NT2/D1 (cell line): ENCODE measurements at regions not wholly inside any gene's neighbourhood (a gene's known extent, or its start where the extent isn't known, plus 50 kb on each side); places are given as distances from the start of the nearest gene placed in this dataset.
A peak's percentile ranks its signal among the peaks of the same experiment; 100 is the strongest.

Source experiments
- DNase-seq: peaks from one replicate; pipeline ENCODE4 v3.0.0-alpha.2; 2011; ENCODE audit warnings: low read depth, low spot score
- H3K27me3 ChIP-seq: 2 replicates; pipeline ENCODE4 v1.6.0; 2011; ENCODE audit warnings: mild to moderate bottlenecking; ENCODE audit not compliant: insufficient read length, insufficient read depth
- H3K36me3 ChIP-seq: 2 replicates; pipeline ENCODE4 v1.6.1; 2011; ENCODE audit warnings: mild to moderate bottlenecking, low read length, mixed read lengths; ENCODE audit not compliant: insufficient read depth, insufficient read length
- H3K4me1 ChIP-seq: 2 replicates; pipeline ENCODE4 v1.5.1; 2011; ENCODE audit not compliant: insufficient read depth, insufficient read length
- H3K4me3 ChIP-seq: 2 replicates; pipeline ENCODE4 v1.5.1; 2011; ENCODE audit warnings: low read depth; ENCODE audit not compliant: insufficient read length
- H3K9ac ChIP-seq: 2 replicates; pipeline ENCODE4 v1.6.0; 2011; ENCODE audit warnings: low read depth; ENCODE audit not compliant: insufficient read length
- H3K9me3 ChIP-seq: 2 replicates; pipeline ENCODE4 v1.5.1; 2011; ENCODE audit warnings: mild to moderate bottlenecking, low read length; ENCODE audit not compliant: insufficient read depth
- SUZ12 ChIP-seq: IDR thresholded peaks from 2 replicates; pipeline ENCODE4 v1.6.1; 2011; ENCODE audit not compliant: insufficient read length, insufficient read depth; ENCODE audit errors: extremely low read depth
- YY1 ChIP-seq: IDR thresholded peaks from 2 replicates; pipeline ENCODE4 v1.6.1; 2011; ENCODE audit not compliant: insufficient read length, insufficient read depth
- ZNF274 ChIP-seq: IDR thresholded peaks from 2 replicates; pipeline ENCODE4 v1.6.1; 2011; ENCODE audit warnings: mild to moderate bottlenecking, low read depth, low read length

GRCh38 chr3:13171704-13172643 is 98.7 kb upstream of the IQSEC1 start:
- H3K9me3 ChIP-seq: peaks cover 23% of the 10 kb centered on the region; the same call in 1 of the 2 replicates
- no peak for DNase-seq
- TF ChIP-seq YY1 (no peak), SUZ12 (no peak), ZNF274 (no peak)
- no peaks in the 10 kb centered on the region for H3K27me3 ChIP-seq
- peak overlapping the region; percentile 34 for H3K9ac ChIP-seq
- H3K4me3 ChIP-seq: no peak overlapping the region
- no peaks in the 10 kb centered on the region for H3K36me3 ChIP-seq
- peaks cover 9% of the 10 kb centered on the region for H3K4me1 ChIP-seq

DNA sequence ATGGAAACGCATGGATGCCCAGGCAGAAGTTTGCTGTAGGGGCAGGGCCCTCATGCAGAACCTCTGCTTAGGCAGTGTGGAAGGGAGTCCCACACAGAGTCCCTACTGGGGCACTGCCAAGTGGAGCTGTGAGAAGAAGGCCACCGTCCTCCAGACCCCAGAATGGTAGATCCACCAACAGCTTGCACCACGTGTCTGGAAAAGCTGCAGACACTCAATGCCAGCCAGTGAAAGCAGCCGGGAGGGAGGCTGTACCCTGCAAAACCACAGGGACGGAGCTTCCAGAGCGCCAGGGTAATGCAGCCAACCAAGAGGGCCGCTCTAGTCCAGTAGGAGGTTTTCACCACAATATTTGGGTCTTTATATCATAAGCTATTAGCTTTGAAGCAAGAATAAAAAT is 97.1 kb upstream of the IQSEC1 start:
- no peak overlapping the region for H3K4me3 ChIP-seq

DNA sequence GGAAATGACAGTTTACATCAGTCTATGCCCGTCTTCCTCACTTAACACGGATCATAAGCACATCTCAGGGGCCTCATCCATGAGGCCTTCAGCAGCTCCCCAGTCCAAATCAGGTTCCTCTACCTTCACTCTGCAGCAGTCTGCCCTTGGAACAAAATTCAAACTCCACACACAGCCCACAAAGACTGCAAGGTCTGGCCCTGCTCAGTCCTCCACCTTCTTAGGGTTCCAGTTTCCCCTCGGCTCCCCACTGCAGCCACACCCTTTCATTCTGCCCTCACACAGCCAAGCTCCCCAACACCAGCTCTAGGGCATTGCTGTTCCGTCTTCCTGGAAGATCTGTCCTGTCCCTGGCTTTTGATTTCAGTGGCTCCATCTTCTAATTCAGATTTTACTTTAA is 95.2 kb upstream of the IQSEC1 start:
- H3K27me3 ChIP-seq: no peaks in the 10 kb centered on the region
- no peak overlapping the region for H3K9ac ChIP-seq
- H3K9me3 ChIP-seq: peaks cover 23% of the 10 kb centered on the region; the same call in 1 of the 2 replicates
- DNase-seq: no peak
- peaks cover 14% of the 10 kb centered on the region for H3K4me1 ChIP-seq
- H3K4me3 ChIP-seq: no peak overlapping the region
- TF ChIP-seq ZNF274 (no peak), YY1 (no peak), SUZ12 (no peak)
- no peaks in the 10 kb centered on the region for H3K36me3 ChIP-seq

More for the DNA sequence above, 97.1 kb upstream of the IQSEC1 start:
- H3K9ac ChIP-seq: no peak overlapping the region
- peaks cover 12% of the 10 kb centered on the region for H3K4me1 ChIP-seq
- no peaks in the 10 kb centered on the region for H3K27me3 ChIP-seq
- DNase-seq: no peak
- TF ChIP-seq ZNF274 (no peak), SUZ12 (no peak), YY1 (no peak)
- peaks cover 23% of the 10 kb centered on the region; the same call in 1 of the 2 replicates for H3K9me3 ChIP-seq
- no peaks in the 10 kb centered on the region for H3K36me3 ChIP-seq

GRCh38 chr3:13167829-13168228 is 94.6 kb upstream of the IQSEC1 start:
- peaks cover 16% of the 10 kb centered on the region for H3K4me1 ChIP-seq

DNA sequence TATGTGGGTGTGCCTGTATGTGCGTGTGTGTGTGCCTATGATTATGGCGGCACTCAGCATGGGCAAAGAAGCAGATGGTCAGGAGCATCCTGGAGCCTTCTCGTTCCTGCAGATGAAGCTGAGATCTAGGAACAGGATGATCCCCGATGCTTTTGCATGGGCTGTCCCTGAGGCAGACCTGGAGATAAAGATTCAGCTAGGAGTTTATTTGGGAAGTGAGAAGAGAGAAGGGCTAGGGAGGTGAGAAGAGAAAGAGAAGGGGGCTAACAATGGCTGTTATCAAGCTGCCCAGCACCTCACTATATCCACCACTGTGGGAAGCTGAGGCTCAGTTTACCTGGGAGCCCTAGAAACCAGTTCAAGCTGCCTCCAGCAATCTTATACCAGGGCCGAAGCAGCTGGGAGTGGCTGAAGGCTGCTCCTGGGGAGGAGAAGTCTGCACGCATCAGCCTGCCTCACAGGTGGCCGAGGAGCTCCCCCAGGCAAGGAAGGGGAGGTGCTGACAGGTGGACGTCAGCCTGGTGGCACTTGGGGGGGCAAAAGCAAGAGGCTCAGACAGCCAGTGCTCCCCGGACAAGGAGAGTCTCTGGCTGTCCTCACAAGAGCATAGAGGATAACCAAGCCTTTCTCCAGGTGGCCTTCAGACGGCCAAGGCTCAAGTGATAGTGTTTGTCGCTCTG is 94.0 kb upstream of the IQSEC1 start:
- TF ChIP-seq SUZ12 (no peak), ZNF274 (no peak), YY1 (no peak)
- Histone ChIP-seq H3K9ac (no peak overlapping the region), H3K36me3 (no peaks in the 10 kb centered on the region), H3K9me3 (peaks cover 23% of the 10 kb centered on the region; the same call in 1 of the 2 replicates), H3K4me1 (peaks cover 19% of the 10 kb centered on the region), H3K27me3 (no peaks in the 10 kb centered on the region), H3K4me3 (no peak overlapping the region)
- no peak for DNase-seq

More at GRCh38 chr3:13167829-13168228, 94.6 kb upstream of the IQSEC1 start:
- no peak for TF ChIP-seq SUZ12
- TF ChIP-seq YY1: no peak
- no peaks in the 10 kb centered on the region for H3K27me3 ChIP-seq
- peaks cover 23% of the 10 kb centered on the region; the same call in 1 of the 2 replicates for H3K9me3 ChIP-seq
- no peak for DNase-seq
- no peak overlapping the region for H3K9ac ChIP-seq
- no peak overlapping the region for H3K4me3 ChIP-seq
- H3K36me3 ChIP-seq: no peaks in the 10 kb centered on the region

- Histone ChIP-seq H3K9ac (no peak overlapping the region), H3K4me1 (peaks cover 23% of the 10 kb centered on the region)
These were observed 93.2 kb upstream of the IQSEC1 start for GRCh38 chr3:13166243-13167063.

More at GRCh38 chr3:13166243-13167063, 93.2 kb upstream of the IQSEC1 start:
- no peak for TF ChIP-seq SUZ12
- no peak for TF ChIP-seq YY1
- no peak for TF ChIP-seq ZNF274
- no peaks in the 10 kb centered on the region for H3K27me3 ChIP-seq
- no peak for DNase-seq
- no peaks in the 10 kb centered on the region for H3K36me3 ChIP-seq
- no peak overlapping the region for H3K4me3 ChIP-seq
- H3K9me3 ChIP-seq: peaks cover 23% of the 10 kb centered on the region; the same call in 1 of the 2 replicates
